HG02610 (cell line): ENCODE measurements at regions not wholly inside any gene's neighbourhood (a gene's known extent, or its start where the extent isn't known, plus 50 kb on each side); places are given as distances from the start of the nearest gene placed in this dataset.
A peak's percentile ranks its signal among the peaks of the same experiment; 100 is the strongest.

Experiments used
- ATAC-seq: cut with Tn5 transposase; IDR thresholded peaks from one replicate; pipeline ENCODE4 v1.9.1; 2021; ENCODE audit warnings: mild to moderate bottlenecking, moderate library complexity; ENCODE audit not compliant: unreplicated experiment

DNA sequence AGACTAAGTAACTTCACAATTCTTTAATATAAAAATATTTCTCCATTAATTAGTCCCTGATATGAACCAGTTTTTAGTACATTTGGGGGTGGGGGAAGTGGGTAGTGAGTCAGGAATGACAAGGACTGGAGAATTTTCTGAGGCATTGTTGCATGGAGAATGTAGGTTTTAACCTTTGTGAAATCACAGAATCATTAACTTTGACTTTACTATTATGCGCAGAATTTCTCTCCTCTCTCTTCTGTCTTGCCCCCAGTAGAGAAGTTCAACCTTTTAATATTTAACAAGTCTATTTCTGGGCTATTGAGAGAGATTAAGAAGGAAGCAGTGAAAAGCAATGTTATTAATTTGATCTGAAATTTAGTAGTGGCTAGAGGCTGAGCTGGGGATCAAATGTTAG lies 597.0 kb downstream of the PCDH18 start:
- ATAC-seq: no peak

GRCh38 chr4:136934601-136935000 lies 597.7 kb downstream of the PCDH18 start:
- ATAC-seq: no peak

GRCh38 chr4:136931781-136932180 lies 600.5 kb downstream of the PCDH18 start:
- no peak for ATAC-seq

DNA sequence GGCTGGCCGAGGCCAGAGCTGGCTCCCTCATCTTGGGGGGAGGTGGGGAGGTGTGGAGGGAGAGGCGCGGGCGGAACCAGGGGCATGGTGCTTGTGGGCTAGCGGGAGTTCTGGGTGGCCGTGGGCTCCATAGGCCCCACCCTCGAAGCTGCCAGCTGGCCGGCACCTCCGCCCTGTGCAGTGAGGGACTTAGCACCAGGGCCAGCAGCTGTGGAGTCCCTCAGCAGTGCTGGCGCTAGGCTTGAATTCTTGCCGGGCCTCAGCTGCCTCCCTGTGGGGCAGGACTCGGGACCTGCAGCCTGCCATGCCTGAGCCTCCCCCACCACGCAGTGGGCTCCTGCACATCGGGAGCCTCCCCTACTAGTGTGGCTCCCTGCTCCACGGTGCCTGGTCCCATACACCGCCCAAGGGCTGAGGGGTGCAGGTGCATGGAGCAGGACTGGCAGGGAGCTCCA lies 603.3 kb downstream of the PCDH18 start:
- ATAC-seq: no peak

GRCh38 chr4:136927172-136927571 lies 605.1 kb downstream of the PCDH18 start:
- no peak for ATAC-seq

DNA sequence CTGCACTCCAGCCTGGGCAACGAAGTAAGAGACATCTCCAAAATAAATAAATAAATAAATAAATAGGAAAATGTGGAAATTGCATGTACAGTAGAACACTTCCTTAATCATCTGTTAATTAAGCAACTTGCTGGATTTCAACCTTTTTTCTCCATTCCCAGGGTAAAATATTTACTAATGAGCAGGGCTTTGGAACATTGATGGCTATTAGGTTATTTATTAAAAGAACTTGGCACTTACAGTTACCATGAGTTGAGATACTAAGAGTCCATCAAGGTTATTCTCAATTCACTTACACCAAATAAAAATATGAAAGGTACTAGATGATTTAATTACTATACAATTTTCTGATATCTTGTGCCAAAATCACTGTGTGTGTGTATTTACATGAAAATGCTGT lies 607.1 kb downstream of the PCDH18 start:
- no peak for ATAC-seq

- ATAC-seq: no peak
These were observed 610.2 kb downstream of the PCDH18 start for GRCh38 chr4:136922066-136922465.

DNA sequence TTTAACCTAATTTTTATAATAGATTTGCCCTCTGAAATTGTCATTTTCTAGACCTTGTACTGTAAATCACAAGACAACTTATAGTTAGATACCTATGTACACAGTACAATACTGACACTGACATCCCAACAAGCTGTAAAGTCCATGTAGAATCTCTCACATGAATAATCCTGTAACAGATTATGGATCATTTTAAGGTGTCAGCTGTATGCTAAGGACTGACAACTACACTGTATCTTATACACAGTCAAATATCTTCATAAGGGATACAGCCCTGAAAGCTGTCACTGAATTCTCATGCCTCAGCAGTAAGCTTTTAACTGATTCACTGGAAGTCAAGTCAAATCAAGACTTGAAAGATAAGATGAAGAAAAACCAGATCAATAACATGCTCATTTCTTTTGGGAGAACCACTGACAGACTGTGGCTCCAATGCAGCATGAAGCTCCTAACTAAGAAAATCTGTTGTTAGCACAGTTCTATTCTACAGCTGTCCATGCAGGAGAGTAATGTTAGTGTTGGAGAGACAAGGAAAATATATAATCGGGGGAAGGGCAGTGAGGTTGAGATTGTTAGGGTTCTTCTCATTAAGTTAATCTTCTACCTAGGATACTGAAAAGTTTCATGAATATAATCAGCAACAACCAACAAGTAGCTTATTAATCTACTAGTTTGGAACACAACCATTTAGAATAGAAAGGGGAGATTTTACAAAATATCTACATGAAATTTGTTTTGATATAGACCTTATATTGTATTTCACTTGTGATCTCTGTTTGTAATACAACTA lies 612.0 kb downstream of the PCDH18 start:
- ATAC-seq: no peak

GRCh38 chr4:136918772-136919171 lies 613.5 kb downstream of the PCDH18 start:
- ATAC-seq: no peak

DNA sequence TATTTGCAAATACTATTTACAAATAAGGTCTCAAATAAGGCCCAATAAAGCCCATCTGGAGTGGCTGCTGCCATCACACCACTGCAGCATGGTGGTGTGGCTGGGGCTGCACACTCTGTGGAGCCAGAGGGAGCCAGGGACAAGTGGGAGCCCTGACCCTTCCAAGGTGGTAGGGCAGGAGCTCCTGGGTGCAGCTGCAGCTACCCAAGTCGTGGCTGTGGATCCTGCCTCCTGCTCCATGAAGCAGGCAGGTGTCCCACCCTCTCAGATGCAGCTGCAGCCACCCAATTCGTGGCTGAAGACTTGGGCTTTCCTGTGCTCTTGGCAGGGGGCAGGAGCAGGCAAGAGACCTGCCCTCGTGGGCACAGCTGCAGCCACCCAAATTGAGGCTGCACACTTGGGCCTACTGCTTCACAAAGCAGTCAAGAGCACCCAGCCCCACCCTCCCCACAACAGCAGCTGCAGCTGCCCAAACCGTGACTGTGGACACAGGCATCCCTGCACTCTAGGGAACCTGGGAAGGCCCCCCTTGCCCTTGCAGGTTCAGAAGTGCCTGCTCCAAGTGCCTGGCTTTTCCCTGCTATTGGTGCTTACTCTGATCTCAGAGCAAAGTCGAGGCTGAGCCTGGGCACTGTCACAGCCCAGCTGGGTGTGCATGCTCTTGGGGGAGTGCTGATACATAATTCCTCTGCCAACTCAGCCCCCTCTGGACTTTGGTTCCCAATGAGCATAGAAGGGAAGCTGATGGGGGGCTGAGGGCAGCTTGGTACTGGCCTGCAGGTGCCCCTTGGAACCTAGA lies 614.8 kb downstream of the PCDH18 start:
- ATAC-seq: no peak

GRCh38 chr4:136909626-136910025 lies 622.7 kb downstream of the PCDH18 start:
- ATAC-seq: no peak

- no peak for ATAC-seq
These were observed 624.2 kb downstream of the PCDH18 start for GRCh38 chr4:136908122-136908521.

- no peak for ATAC-seq
These were observed 631.6 kb downstream of the PCDH18 start for GRCh38 chr4:136900696-136901095.

DNA sequence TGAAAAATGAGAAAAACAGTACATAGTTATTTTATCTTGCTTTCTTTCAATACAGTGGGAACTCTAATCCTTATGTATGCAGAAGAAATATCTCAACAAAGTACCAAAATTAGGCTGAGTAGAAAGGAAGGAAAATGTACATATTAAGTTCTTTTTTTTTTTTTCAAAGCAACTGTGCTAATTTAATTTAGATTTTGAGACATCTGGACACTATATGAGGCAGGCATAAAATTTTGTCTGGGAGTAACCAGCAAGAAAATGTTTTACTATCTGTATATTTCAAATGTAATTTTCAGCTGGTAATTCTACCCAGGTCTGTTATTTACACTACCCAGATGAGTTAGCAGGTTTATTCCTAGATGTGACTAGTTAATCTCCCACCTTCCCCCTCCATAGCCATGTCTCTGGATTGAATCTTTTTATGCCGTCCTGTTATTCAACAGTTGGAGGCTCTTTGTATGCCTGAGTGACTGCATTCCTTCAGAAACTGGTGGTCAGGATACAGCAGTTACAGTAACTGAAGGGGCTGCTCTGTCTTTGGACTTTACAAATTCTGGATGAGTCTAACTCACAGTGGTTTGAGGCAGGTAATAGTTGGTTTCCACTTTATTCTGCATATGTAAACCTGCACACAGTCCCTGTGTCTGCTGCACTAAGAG lies 633.6 kb downstream of the PCDH18 start:
- no peak for ATAC-seq

DNA sequence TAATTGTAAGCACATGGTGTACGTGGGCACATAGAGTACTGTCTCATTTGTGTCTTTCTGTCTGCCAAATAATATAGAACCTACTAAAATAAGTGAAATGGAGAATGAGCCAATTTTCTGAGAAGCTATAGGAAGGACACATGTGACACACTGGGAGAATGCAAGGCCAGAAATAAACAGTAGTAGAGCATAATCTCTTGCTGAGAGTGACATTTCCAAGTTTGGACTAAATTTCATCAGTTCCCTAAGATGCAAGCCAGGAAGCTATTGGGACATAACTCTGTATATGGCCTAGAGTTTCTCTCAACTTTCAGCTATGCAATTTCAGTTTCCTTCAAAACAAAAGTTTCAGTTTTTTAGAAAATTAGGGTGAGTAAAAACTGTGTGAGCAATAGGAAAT lies 638.7 kb downstream of the PCDH18 start:
- no peak for ATAC-seq

- ATAC-seq: no peak
These were observed 650.6 kb downstream of the PCDH18 start for GRCh38 chr4:136881666-136882065.

DNA sequence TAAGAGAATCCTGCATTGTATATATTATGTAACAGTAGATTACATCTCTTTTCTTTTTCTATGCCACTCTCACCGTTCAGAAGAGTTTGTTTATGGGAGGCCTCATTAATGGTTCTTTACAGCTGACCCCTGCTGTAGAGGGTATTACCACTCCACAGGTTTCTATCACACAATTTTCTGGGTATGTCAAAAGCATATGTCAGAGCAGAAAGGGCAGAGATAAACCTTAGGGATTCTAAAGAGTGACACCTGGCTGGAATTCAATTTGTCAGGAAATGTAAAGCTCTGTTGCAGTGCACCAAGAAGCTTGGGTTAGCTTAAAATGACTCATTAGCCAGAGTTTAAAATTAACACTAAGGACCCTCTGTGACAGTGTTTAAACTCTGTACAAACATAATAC lies 658.7 kb downstream of the PCDH18 start:
- ATAC-seq: no peak

- no peak for ATAC-seq
These were observed 664.8 kb downstream of the PCDH18 start for GRCh38 chr4:136867465-136867864.

DNA sequence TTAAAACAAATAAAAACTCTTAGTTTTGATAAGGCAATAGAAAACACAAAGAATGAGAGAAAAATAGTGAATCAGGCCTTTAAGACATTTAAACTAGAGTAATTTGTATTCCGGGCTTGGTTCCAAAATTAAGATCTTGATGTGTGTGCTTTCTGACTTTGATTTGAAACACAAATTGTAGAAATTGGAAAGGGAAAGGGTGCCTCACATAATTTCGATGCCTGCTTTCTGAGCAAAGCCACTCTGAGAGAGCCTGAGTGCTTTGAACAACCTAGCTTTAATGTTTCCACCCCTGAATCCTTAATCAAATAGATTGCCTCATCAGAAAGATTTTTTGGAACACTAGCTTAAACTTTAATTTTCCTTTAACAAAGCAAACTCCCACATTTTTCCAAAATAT lies 666.8 kb downstream of the PCDH18 start:
- ATAC-seq: no peak

- peak; percentile 95 for ATAC-seq
These were observed 667.6 kb downstream of the PCDH18 start for GRCh38 chr4:136864604-136865185.

- no peak for ATAC-seq
These were observed 668.5 kb downstream of the PCDH18 start for GRCh38 chr4:136863756-136864155.
